ENCODE measurements at regions not wholly inside any gene's neighbourhood (a gene's known extent, or its start where the extent isn't known, plus 50 kb on each side); places are given as distances from the start of the nearest gene placed in this dataset.

GRCh38 chr9:106334081-106334480 lies 528.9 kb upstream of the ZNF462 start:
- no peak for TF ChIP-seq CTCF (IDR thresholded peaks at IDR 0.05)
- TF ChIP-seq POLR2A (IDR thresholded peaks at IDR 0.05): no peak

All from Peyer's patch (tissue), 4 donors.